Renal cortex interstitium (tissue), 11 donors: ENCODE measurements at regions not wholly inside any gene's neighbourhood (a gene's known extent, or its start where the extent isn't known, plus 50 kb on each side); places are given as distances from the start of the nearest gene placed in this dataset.

Experiments used
- DNase-seq, 11 donors: peaks; one replicate each; pipeline ENCODE4 v3.0.0-alpha.2; 2013; ENCODE audit warnings: low read depth in 9 of 11, low spot score in 4 of 11; ENCODE audit errors: extremely low read depth in 1 of 11

- DNase-seq, result no peak
These were observed 148.8 kb downstream of the NOC3L start for GRCh38 chr10:94213980-94214379.

GRCh38 chr10:94214481-94214893, 148.3 kb downstream of the NOC3L start:
- no peak for DNase-seq

GRCh38 chr10:94216201-94216600, 146.5 kb downstream of the NOC3L start:
- DNase-seq, result no peak

- DNase-seq, result no peak
These were observed 145.3 kb downstream of the NOC3L start for GRCh38 chr10:94217411-94217810.

GRCh38 chr10:94218493-94219183, 144.1 kb downstream of the NOC3L start:
- no peak for DNase-seq

GRCh38 chr10:94219829-94220228, 142.9 kb downstream of the NOC3L start:
- DNase-seq, result no peak

- DNase-seq, result no peak
These were observed 142.0 kb downstream of the NOC3L start for GRCh38 chr10:94220717-94221116.

- DNase-seq, result peak in 1 of 11 donors; percentile 14
These were observed 138.9 kb downstream of the NOC3L start for GRCh38 chr10:94223702-94224370.

GRCh38 chr10:94224656-94225055, 138.1 kb downstream of the NOC3L start:
- DNase-seq, result no peak

GRCh38 chr10:94225589-94225988, 137.2 kb downstream of the NOC3L start:
- peak in 2 of 11 donors; percentile 17 to 22 for DNase-seq

GRCh38 chr10:94230134-94230785, 132.5 kb downstream of the NOC3L start:
- DNase-seq, result no peak

- no peak for DNase-seq
These were observed 129.9 kb downstream of the NOC3L start for GRCh38 chr10:94232711-94233383.

GRCh38 chr10:94235461-94235860, 127.3 kb downstream of the NOC3L start:
- no peak for DNase-seq

GRCh38 chr10:94238006-94238617, 124.6 kb downstream of the NOC3L start:
- no peak for DNase-seq

- no peak for DNase-seq
These were observed 123.0 kb downstream of the NOC3L start for GRCh38 chr10:94239696-94240095.

GRCh38 chr10:94240491-94240890, 122.2 kb downstream of the NOC3L start:
- DNase-seq, result no peak

GRCh38 chr10:94240901-94241300, 121.8 kb downstream of the NOC3L start:
- DNase-seq, result no peak

GRCh38 chr10:94251098-94251497, 111.6 kb downstream of the NOC3L start:
- no peak for DNase-seq

GRCh38 chr10:94251568-94251967, 111.2 kb downstream of the NOC3L start:
- no peak for DNase-seq
